IPS DF 6.9 (cell line): ENCODE measurements at regions not wholly inside any gene's neighbourhood (a gene's known extent, or its start where the extent isn't known, plus 50 kb on each side); places are given as distances from the start of the nearest gene placed in this dataset.
"Not testable (repeated sequence)": the region's sequence is repeated elsewhere in the genome, so short reads cannot be mapped to it uniquely, and the experiment has no call there.

ENCODE experiments used
- DNase-seq: peaks from one replicate; pipeline ENCODE4 v3.0.0-alpha.2; 2013; ENCODE audit warnings: low read depth, low spot score
- H3K27ac ChIP-seq: one replicate; pipeline ENCODE4 v1.5.1; 2013; ENCODE audit warnings: low read length, control low read depth
- H3K27me3 ChIP-seq: 2 replicates; pipeline ENCODE4 v1.6.1; 2013; ENCODE audit warnings: mild to moderate bottlenecking, low read length; ENCODE audit not compliant: control insufficient read depth, insufficient read depth
- H3K36me3 ChIP-seq: 2 replicates; pipeline ENCODE4 v1.6.1; 2013; ENCODE audit warnings: low read length; ENCODE audit not compliant: control insufficient read depth, insufficient read depth
- H3K4me1 ChIP-seq: 2 replicates; pipeline ENCODE4 v1.6.1; 2013; ENCODE audit warnings: low read length; ENCODE audit not compliant: control insufficient read depth, insufficient read depth
- H3K4me3 ChIP-seq: 2 replicates; pipeline ENCODE4 v1.5.1; 2013; ENCODE audit warnings: mild to moderate bottlenecking, low read length
- H3K9me3 ChIP-seq: 2 replicates; pipeline ENCODE4 v1.6.1; 2013; ENCODE audit warnings: low read length, inconsistent platforms; ENCODE audit not compliant: control insufficient read depth, insufficient read depth
- WGBS: extraction: QIAGEN DNeasy Blood & Tissue Kit; methylation state at CpG from one replicate; pipeline ENCODE4 v1.1.7; 2013; ENCODE audit warnings: mixed read lengths, missing lambda C conversion rate; ENCODE audit not compliant: insufficient read length, insufficient coverage; 5-methylcytosine and 5-hydroxymethylcytosine counted together

DNA sequence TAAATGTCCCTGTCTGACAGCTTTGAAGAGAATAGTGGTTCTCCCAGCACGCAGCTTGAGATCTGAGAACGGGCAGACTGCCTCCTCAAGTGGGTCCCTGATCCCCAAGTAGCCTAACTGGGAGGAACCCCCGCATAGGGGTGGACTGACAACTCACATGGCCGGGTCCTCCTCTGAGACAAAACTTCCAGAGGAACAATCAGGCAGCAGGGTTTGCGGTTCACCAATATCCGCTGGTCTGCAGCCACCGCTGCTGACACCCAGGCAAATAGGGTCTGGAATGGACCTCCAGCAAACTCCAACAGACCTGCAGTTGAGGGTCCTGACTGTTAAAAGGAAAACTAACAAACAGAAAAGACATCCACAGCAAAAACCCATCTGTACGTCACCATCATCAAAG is 106.5 kb downstream of the TPBG start:
- not testable (repeated sequence) for H3K4me3 ChIP-seq, H3K36me3 ChIP-seq, H3K9me3 ChIP-seq, H3K27ac ChIP-seq, H3K4me1 ChIP-seq, DNase-seq, H3K27me3 ChIP-seq
- no CpG with 5 or more reads among the region's 8 CpGs for WGBS

DNA sequence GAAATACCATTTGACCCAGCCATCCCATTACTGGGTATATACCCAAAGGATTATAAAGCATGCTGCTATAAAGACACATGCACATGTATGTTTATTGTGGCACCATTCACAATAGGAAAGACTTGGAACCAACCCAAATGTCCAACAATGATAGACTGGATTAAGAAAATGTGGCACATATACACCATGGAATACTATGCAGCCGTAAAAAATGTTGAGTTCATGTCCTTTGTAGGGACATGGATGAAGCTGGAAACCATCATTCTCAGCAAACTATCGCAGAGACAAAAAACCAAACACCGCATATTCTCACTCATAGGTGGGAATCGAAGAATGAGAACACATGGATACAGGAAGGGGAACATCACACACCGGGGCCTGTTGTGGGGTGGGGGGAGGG is 111.5 kb downstream of the TPBG start:
- no CpG with 5 or more reads among the region's 5 CpGs for WGBS
- H3K9me3 ChIP-seq, H3K27me3 ChIP-seq, H3K27ac ChIP-seq, H3K36me3 ChIP-seq, DNase-seq, H3K4me1 ChIP-seq, H3K4me3 ChIP-seq: not testable (repeated sequence)

DNA sequence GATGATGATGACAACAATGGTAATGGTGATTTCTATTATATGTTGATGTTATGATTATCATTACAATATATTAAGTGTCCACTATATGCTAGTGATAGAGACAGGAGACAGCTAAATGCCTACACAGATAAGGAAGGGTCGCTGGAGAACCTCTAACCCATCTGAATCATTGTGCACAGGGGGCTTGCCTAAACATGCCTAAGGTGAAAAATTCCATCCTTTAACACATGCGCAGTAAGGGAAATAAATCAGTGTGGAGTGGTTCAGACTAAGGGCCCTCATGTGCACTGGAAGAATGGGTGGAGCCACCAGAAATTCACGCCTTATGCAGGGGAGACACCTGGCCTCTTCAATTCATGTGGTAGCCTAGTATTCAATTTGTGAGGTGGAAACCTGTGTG is 120.4 kb downstream of the TPBG start:
- Histone ChIP-seq H3K27ac (no peak overlapping the region), H3K4me1 (no peaks in the 10 kb centered on the region; the same call in 1 of the 2 replicates), H3K4me3 (no peak overlapping the region), H3K9me3 (peaks cover 3% of the 10 kb centered on the region), H3K27me3 (no peaks in the 10 kb centered on the region), H3K36me3 (no peaks in the 10 kb centered on the region)
- DNase-seq, result no peak
- WGBS, result no CpG with 5 or more reads among the region's 3 CpGs

DNA sequence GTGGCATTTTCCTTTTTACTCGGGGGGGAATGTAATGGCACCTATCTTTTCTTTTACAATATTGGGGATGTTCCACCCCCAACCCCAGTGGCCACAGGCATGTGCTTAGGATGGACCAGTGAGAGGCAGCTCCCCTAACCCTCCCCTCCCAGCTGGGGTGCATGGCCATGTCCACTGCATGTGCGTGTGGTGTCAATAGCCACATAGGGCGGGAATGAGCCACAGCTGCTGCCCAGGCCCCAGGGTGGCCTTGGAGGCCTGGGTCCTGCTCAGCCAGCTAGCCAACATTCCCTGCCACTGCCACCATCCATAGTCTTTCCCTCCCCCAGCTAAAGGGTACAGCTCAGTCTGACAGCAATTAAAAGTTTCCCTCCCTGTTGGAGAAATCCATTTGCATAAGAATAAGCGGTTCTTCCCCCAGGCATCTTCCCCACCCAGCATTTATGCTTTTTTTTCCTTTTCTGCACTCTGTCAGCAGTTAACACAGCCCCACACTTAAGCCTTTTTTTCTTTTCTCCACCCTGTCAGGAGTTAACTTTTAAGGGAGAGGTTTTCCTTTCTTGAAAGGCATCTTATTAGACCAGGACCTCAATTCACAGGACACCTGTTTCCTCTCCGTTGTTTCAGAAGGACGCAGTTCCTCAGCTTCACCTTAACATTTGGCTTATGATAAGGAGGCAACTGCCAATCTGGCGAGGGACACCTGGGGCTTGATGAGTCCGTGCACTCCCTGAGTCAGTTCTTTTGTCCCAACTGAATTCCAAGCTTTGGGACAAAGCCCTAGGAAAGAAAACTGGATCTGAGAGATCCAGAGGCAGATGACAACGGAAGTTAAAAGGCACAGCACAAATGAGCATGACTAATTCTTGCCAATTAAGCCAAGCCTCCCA is 121.4 kb downstream of the TPBG start:
- no peaks in the 10 kb centered on the region for H3K27me3 ChIP-seq
- H3K9me3 ChIP-seq, result peaks cover 3% of the 10 kb centered on the region
- no peak overlapping the region for H3K27ac ChIP-seq
- WGBS, result no CpG with 5 or more reads among the region's 9 CpGs
- no peaks in the 10 kb centered on the region; the same call in 1 of the 2 replicates for H3K4me1 ChIP-seq
- H3K36me3 ChIP-seq, result no peaks in the 10 kb centered on the region
- no peak for DNase-seq
- no peak overlapping the region for H3K4me3 ChIP-seq

- WGBS, result no CpG with 5 or more reads among the region's 2 CpGs
- no peak for DNase-seq
- no peak overlapping the region for H3K4me3 ChIP-seq
- peaks cover 3% of the 10 kb centered on the region for H3K9me3 ChIP-seq
- no peaks in the 10 kb centered on the region; the same call in 1 of the 2 replicates for H3K4me1 ChIP-seq
- H3K36me3 ChIP-seq, result no peaks in the 10 kb centered on the region
- no peaks in the 10 kb centered on the region for H3K27me3 ChIP-seq
- H3K27ac ChIP-seq, result no peak overlapping the region
These were observed 124.3 kb downstream of the TPBG start for GRCh38 chr6:82487895-82488294.

DNA sequence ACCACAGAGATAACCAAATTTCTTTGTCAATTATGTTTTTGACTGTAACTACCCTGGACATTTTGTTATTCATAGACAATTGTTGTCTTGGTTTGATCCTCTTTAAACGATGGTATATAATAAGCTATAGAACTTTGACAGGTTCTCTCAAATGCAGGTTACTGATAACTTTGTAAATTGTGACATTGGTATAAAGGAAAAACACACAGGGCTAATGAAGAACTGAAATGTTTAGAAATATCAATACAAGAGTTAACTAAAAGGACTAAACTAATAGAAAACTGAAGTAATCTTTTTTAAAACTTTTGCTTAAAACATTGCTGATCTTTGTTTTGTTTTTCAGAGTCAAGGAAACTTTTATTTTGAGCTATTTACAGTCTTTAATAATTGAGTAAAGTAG is 124.8 kb downstream of the TPBG start:
- no peak for DNase-seq
- Histone ChIP-seq H3K4me1 (no peaks in the 10 kb centered on the region; the same call in 1 of the 2 replicates), H3K36me3 (no peaks in the 10 kb centered on the region), H3K27ac (no peak overlapping the region), H3K4me3 (no peak overlapping the region), H3K27me3 (no peaks in the 10 kb centered on the region), H3K9me3 (peaks cover 3% of the 10 kb centered on the region)
- WGBS, result no CpG with 5 or more reads among the region's 1 CpG

- Histone ChIP-seq H3K4me1 (no peaks in the 10 kb centered on the region), H3K27ac (no peak overlapping the region), H3K36me3 (no peaks in the 10 kb centered on the region), H3K9me3 (peaks cover 1% of the 10 kb centered on the region), H3K27me3 (no peaks in the 10 kb centered on the region), H3K4me3 (no peak overlapping the region)
- no peak for DNase-seq
- WGBS, result 100% methylated on average over 1 of the region's 2 CpGs
These were observed 128.5 kb downstream of the TPBG start for GRCh38 chr6:82492134-82492533.

- no peak overlapping the region for H3K27ac ChIP-seq
- no peaks in the 10 kb centered on the region for H3K36me3 ChIP-seq
- no CpG with 5 or more reads among the region's 1 CpG for WGBS
- no peaks in the 10 kb centered on the region for H3K27me3 ChIP-seq
- DNase-seq, result no peak
- no peaks in the 10 kb centered on the region; the same call in 1 of the 2 replicates for H3K9me3 ChIP-seq
- H3K4me1 ChIP-seq, result no peaks in the 10 kb centered on the region
- no peak overlapping the region for H3K4me3 ChIP-seq
These were observed 129.8 kb downstream of the TPBG start for GRCh38 chr6:82493467-82493866.

GRCh38 chr6:82494367-82494766 is 130.8 kb downstream of the TPBG start:
- no peak overlapping the region for H3K4me3 ChIP-seq
- H3K4me1 ChIP-seq, result no peaks in the 10 kb centered on the region
- no peaks in the 10 kb centered on the region; the same call in 1 of the 2 replicates for H3K9me3 ChIP-seq
- H3K27ac ChIP-seq, result no peak overlapping the region
- no peak for DNase-seq
- no peaks in the 10 kb centered on the region for H3K36me3 ChIP-seq
- H3K27me3 ChIP-seq, result no peaks in the 10 kb centered on the region

- not testable (repeated sequence) for H3K27me3 ChIP-seq, H3K4me1 ChIP-seq, H3K27ac ChIP-seq, H3K4me3 ChIP-seq, H3K36me3 ChIP-seq, DNase-seq, H3K9me3 ChIP-seq
- no CpG with 5 or more reads among the region's 5 CpGs for WGBS
These were observed 138.3 kb downstream of the TPBG start for GRCh38 chr6:82501901-82502300.

GRCh38 chr6:82506526-82506925 is 142.9 kb downstream of the TPBG start:
- no peaks in the 10 kb centered on the region for H3K27me3 ChIP-seq
- no peak overlapping the region for H3K4me3 ChIP-seq
- no peaks in the 10 kb centered on the region for H3K4me1 ChIP-seq
- DNase-seq, result no peak
- no peak overlapping the region for H3K27ac ChIP-seq
- no CpG with 5 or more reads among the region's 1 CpG for WGBS
- no peaks in the 10 kb centered on the region for H3K36me3 ChIP-seq
- no peaks in the 10 kb centered on the region for H3K9me3 ChIP-seq
